A549 (cell line): ENCODE measurements at regions not wholly inside any gene's neighbourhood (a gene's known extent, or its start where the extent isn't known, plus 50 kb on each side); places are given as distances from the start of the nearest gene placed in this dataset.
"Not testable (repeated sequence)": the region's sequence is repeated elsewhere in the genome, so short reads cannot be mapped to it uniquely, and the experiment has no call there.

Source experiments
- ATAC-seq, 2 experiments: fragments of 200-7000 bp in 1 of 2; fragments of >200 bp in 1 of 2; cut with Nextera tagmentation in 1 of 2; cut with Tn5 transposase in 1 of 2; 3 replicates each; pipeline versions ENCODE4 v1.8.0 to v1.9.1; 2018 to 2020; ENCODE audit warnings: mild to moderate bottlenecking in 1 of 2, moderate library complexity in 1 of 2
- CTCF ChIA-PET: fragments of 300-600 bp; sonication (Branson Sonifier 250); formaldehyde crosslinking; extraction: SDS; loops from one replicate; lab custom pipeline; 2021; ENCODE audit warnings: antibody characterized with exemption, inconsistent platforms; lab: Yijun Ruan, JAX
- POLR2A ChIA-PET: fragments of 350-600 bp; formaldehyde crosslinking; extraction: SDS; loops from one replicate; lab custom pipeline; 2021; ENCODE audit warnings: antibody characterized with exemption, inconsistent platforms; lab: Yijun Ruan, JAX
- DNase-seq, 2 experiments: peaks; one replicate each; pipeline versions ENCODE4 v3.0.0 to v3.0.0-alpha.2; 2011 to 2016; ENCODE audit warnings: low read depth in 1 of 2, low spot score in 1 of 2
- FAIRE-seq: peaks from 2 replicates; lab custom pipeline; 2011; peaks lifted over from hg19 to GRCh38; lab: Jason Lieb, UNC
- H3K27ac ChIP-seq, 2 experiments: fragments of >200 bp; sonication (Bioruptor Twin); formaldehyde crosslinking; 3 replicates each; pipeline ENCODE4 v1.5.1; 2016 to 2017
- H3K4me1 ChIP-seq: fragments of >200 bp; sonication (Bioruptor Twin); formaldehyde crosslinking; 3 replicates; pipeline ENCODE4 v1.6.1; 2016
- H3K4me2 ChIP-seq: fragments of >200 bp; sonication (Bioruptor Twin); formaldehyde crosslinking; 3 replicates; pipeline ENCODE4 v1.6.1; 2016
- H3K4me3 ChIP-seq: fragments of >200 bp; sonication (Bioruptor Twin); formaldehyde crosslinking; 3 replicates; pipeline ENCODE4 v1.5.1; 2016
- H3K9me3 ChIP-seq: fragments of >200 bp; sonication (Bioruptor Twin); formaldehyde crosslinking; 3 replicates; pipeline ENCODE4 v1.6.1; 2016
- CHD2 ChIP-seq: fragments of 150-350 bp; IDR thresholded peaks from 2 replicates; pipeline ENCODE4 v1.6.1; 2014; ENCODE audit warnings: low read length; ENCODE audit not compliant: partially characterized antibody
- CHD4 ChIP-seq: fragments of 200-600 bp; sonication (generic); IDR thresholded peaks from 2 replicates; pipeline ENCODE4 v1.6.1; 2016; ENCODE audit warnings: antibody characterized with exemption, mild to moderate bottlenecking, borderline replicate concordance
- E2F6 ChIP-seq: IDR thresholded peaks from 2 replicates; pipeline ENCODE4 v1.6.1; 2012; ENCODE audit warnings: low read depth, borderline replicate concordance
- EHF ChIP-seq: fragments of 250-450 bp; sonication (Bioruptor Pico); IDR thresholded peaks from 2 replicates; pipeline ENCODE4 v1.5.0; 2020; ENCODE audit warnings: mild to moderate bottlenecking
- EP300 ChIP-seq, 2 experiments: fragments of >200 bp; sonication (Bioruptor Twin); formaldehyde crosslinking; IDR thresholded peaks; 2 replicates in 1 of 2; 3 replicates in 1 of 2; pipeline ENCODE4 v1.6.1; 2016 to 2017
- GATA3 ChIP-seq: IDR thresholded peaks from 2 replicates; pipeline ENCODE4 v1.6.1; 2012; ENCODE audit warnings: borderline replicate concordance
- HEYL ChIP-seq: fragments of 250-450 bp; sonication (Bioruptor Pico); IDR thresholded peaks from 2 replicates; pipeline ENCODE4 v1.8.0; 2021; ENCODE audit warnings: mild to moderate bottlenecking, moderate library complexity
- HOXB13 ChIP-seq: fragments of 250-450 bp; sonication (Bioruptor Pico); IDR thresholded peaks from 2 replicates; pipeline ENCODE4 v1.5.0; 2020; ENCODE audit warnings: low read depth, mild to moderate bottlenecking, moderate library complexity
- KDM1A ChIP-seq: fragments of 200-600 bp; sonication (generic); IDR thresholded peaks from 2 replicates; pipeline ENCODE4 v1.6.1; 2016; ENCODE audit warnings: low read depth, mild to moderate bottlenecking
- KDM5A ChIP-seq: fragments of 200-600 bp; sonication (generic); IDR thresholded peaks from 2 replicates; pipeline ENCODE4 v1.6.1; 2016; ENCODE audit warnings: antibody characterized with exemption, mild to moderate bottlenecking
- MAFK ChIP-seq: fragments of 450-650 bp; IDR thresholded peaks from 2 replicates; pipeline ENCODE4 v1.6.1; 2014; ENCODE audit not compliant: partially characterized antibody
- MYC ChIP-seq: IDR thresholded peaks from 2 replicates; pipeline ENCODE4 v1.6.1; 2012; ENCODE audit warnings: mild to moderate bottlenecking, inconsistent platforms, low read length, improper control_type of control experiment, borderline replicate concordance
- NFE2L2 ChIP-seq: fragments of 150-350 bp; conservative IDR thresholded peaks from 2 replicates; pipeline ENCODE4 v1.6.1; 2014; ENCODE audit warnings: low read length
- PHF8 ChIP-seq: fragments of 200-600 bp; sonication (generic); IDR thresholded peaks from 2 replicates; pipeline ENCODE4 v1.6.1; 2016; ENCODE audit warnings: low read depth, mild to moderate bottlenecking, antibody characterized with exemption, moderate library complexity, borderline replicate concordance
- POLR2A ChIP-seq: IDR thresholded peaks from 2 replicates; pipeline ENCODE4 v1.6.1; 2012; ENCODE audit warnings: mild to moderate bottlenecking, low read length
- POLR2AphosphoS2 ChIP-seq: conservative IDR thresholded peaks from 2 replicates; pipeline ENCODE4 v1.6.1; 2012; ENCODE audit warnings: low read length, improper control_type of control experiment, inconsistent platforms
- RARB ChIP-seq: fragments of 250-450 bp; sonication (Bioruptor Pico); IDR thresholded peaks from 2 replicates; pipeline ENCODE4 v1.8.0; 2021; ENCODE audit warnings: mild to moderate bottlenecking, moderate library complexity
- REST ChIP-seq: fragments of 200-600 bp; sonication (generic); IDR thresholded peaks from 2 replicates; pipeline ENCODE4 v1.6.1; 2016; ENCODE audit warnings: antibody characterized with exemption, mild to moderate bottlenecking, moderate library complexity
- SMC3 ChIP-seq: fragments of >200 bp; sonication (Bioruptor Twin); formaldehyde crosslinking; IDR thresholded peaks from 3 replicates; pipeline ENCODE4 v1.6.1; 2018; ENCODE audit warnings: inconsistent platforms
- TFCP2L1 ChIP-seq: fragments of 250-450 bp; sonication (Bioruptor Pico); IDR thresholded peaks from 2 replicates; pipeline ENCODE4 v1.5.0; 2021; ENCODE audit warnings: mild to moderate bottlenecking
- ZC3H11A ChIP-seq: fragments of 450-650 bp; IDR thresholded peaks from 2 replicates; pipeline ENCODE4 v1.6.1; 2014; ENCODE audit warnings: antibody characterized with exemption, mild to moderate bottlenecking
- ZNF302 ChIP-seq: fragments of 250-450 bp; sonication (Bioruptor Pico); IDR thresholded peaks from 2 replicates; pipeline ENCODE4 v1.9.0; 2021; ENCODE audit warnings: inconsistent platforms, mild to moderate bottlenecking, moderate library complexity
- ZSCAN20 ChIP-seq: fragments of 250-450 bp; sonication (Bioruptor Pico); IDR thresholded peaks from 2 replicates; pipeline ENCODE4 v1.8.0; 2022; ENCODE audit warnings: mild to moderate bottlenecking, moderate library complexity
- WGBS: methylation state at CpG from one replicate; pipeline ENCODE4 v1.1.6; 2017; ENCODE audit errors: missing lambda C conversion rate; 5-methylcytosine and 5-hydroxymethylcytosine counted together
- TF ChIP-seq, protein P1 (sequence below): IDR thresholded peaks from 2 replicates; pipeline ENCODE4 v1.6.1; 2012
- TF ChIP-seq, protein P2 (sequence below): fragments of 250-450 bp; sonication (Bioruptor Pico); IDR thresholded peaks from 2 replicates; pipeline ENCODE4 v1.5.0; 2020; ENCODE audit warnings: low read depth, mild to moderate bottlenecking, moderate library complexity

DNA sequence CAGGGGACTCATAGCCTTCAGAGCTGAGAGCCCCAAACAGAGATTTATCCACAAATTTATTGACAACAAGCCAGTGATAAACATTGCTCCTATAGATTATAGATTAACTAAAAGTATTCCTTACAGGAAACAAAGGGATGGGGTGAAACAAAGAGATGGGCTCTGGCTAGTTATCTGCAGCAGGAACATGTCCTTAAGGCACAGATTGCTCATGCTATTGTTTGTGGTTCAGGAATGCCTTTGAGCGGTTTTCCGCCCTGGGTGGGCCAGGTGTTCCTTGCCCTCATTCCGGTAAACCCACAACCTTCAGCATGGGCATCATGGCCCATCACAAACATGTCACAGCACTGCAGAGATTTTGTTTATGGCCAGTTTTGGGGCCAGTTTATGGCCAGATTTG, 73.0 kb upstream of the SGCE start:
- CTCF ChIA-PET, H3K4me1 ChIP-seq, DNase-seq, H3K27ac ChIP-seq, ATAC-seq, H3K4me3 ChIP-seq, FAIRE-seq, H3K4me2 ChIP-seq, POLR2A ChIA-PET: not testable (repeated sequence)
- WGBS: 64% methylated on average over 3 of the region's 3 CpGs
- H3K9me3 ChIP-seq: peaks cover 10% of the 10 kb centered on the region; the same call in 1 of the 3 replicates

DNA sequence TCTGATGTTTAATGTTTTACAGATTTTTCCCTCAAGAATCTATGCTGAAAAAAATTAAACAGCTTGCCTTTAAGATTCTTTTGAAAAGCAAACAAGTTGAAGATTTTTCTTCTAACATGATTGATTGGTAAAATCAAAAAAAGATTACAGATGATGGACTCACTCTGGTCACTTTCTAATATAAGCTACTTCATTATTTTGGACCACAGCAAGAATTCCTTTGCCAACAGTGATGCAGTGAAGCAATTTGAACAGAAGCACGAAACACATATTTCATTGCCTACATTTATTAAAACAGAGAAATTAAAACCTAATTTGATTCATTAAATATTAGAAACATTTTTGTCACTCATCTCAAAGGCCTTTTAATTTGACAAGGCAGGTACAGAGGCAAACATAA, 82.1 kb upstream of the SGCE start:
- CTCF ChIA-PET: no interaction called here
- DNase-seq: no peak
- POLR2A ChIA-PET: no interaction called here
- 98% methylated on average over 1 of the region's 1 CpG for WGBS
- Histone ChIP-seq H3K9me3 (no peaks in the 10 kb centered on the region), H3K4me3 (no peak overlapping the region), H3K4me2 (no peak overlapping the region), H3K27ac (no peak overlapping the region), H3K4me1 (no peaks in the 10 kb centered on the region)
- FAIRE-seq: peak; percentile 84
- TF ChIP-seq TFCP2L1 (CRISPR knock-in tag) (no peak), CHD2 (no peak), KDM5A (no peak), POLR2A (no peak), HOXB13 (CRISPR knock-in tag) (no peak), RARB (CRISPR knock-in tag) (no peak), NFE2L2 (no peak), REST (no peak), CHD4 (no peak), EP300 (IDR thresholded peaks at IDR 0.05) (no peak), ZNF302 (CRISPR knock-in tag) (no peak), GATA3 (no peak), ZC3H11A (no peak), EHF (no peak), HEYL (CRISPR knock-in tag) (no peak), E2F6 (no peak)
- TF ChIP-seq, protein P1, sequence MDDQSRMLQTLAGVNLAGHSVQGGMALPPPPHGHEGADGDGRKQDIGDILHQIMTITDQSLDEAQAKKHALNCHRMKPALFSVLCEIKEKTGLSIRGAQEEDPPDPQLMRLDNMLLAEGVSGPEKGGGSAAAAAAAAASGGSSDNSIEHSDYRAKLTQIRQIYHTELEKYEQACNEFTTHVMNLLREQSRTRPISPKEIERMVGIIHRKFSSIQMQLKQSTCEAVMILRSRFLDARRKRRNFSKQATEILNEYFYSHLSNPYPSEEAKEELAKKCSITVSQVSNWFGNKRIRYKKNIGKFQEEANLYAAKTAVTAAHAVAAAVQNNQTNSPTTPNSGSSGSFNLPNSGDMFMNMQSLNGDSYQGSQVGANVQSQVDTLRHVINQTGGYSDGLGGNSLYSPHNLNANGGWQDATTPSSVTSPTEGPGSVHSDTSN: no peak
- TF ChIP-seq, protein P2, sequence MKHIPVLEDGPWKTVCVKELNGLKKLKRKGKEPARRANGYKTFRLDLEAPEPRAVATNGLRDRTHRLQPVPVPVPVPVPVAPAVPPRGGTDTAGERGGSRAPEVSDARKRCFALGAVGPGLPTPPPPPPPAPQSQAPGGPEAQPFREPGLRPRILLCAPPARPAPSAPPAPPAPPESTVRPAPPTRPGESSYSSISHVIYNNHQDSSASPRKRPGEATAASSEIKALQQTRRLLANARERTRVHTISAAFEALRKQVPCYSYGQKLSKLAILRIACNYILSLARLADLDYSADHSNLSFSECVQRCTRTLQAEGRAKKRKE (CRISPR knock-in tag): no peak
- no peak for ATAC-seq

GRCh38 chr7:94739180-94739579, 83.2 kb upstream of the SGCE start:
- no peak for DNase-seq
- 39% methylated on average over 1 of the region's 1 CpG for WGBS
- FAIRE-seq: no peak
- TF ChIP-seq MAFK: no peak
- no peak for TF ChIP-seq KDM1A
- TF ChIP-seq, protein P2 (CRISPR knock-in tag): no peak
- no peak for TF ChIP-seq SMC3
- no peak for TF ChIP-seq HOXB13 (CRISPR knock-in tag)
- no peak for TF ChIP-seq ZSCAN20 (CRISPR knock-in tag)
- TF ChIP-seq REST: no peak
- no peak for TF ChIP-seq MYC
- no peak for TF ChIP-seq POLR2AphosphoS2
- TF ChIP-seq KDM5A: no peak
- no peak for TF ChIP-seq PHF8

More at GRCh38 chr7:94739180-94739579, 83.2 kb upstream of the SGCE start:
- POLR2A ChIA-PET: no interaction called here
- ATAC-seq: no peak
- no peak overlapping the region for H3K4me3 ChIP-seq
- CTCF ChIA-PET: interaction anchor here (1.3 kb wide), 1 partner anchor 8 kb away, joined by 4 read pairs; no protein-coding TSS in a partner anchor
- no peaks in the 10 kb centered on the region for H3K4me1 ChIP-seq
- no peaks in the 10 kb centered on the region for H3K9me3 ChIP-seq
- no peak overlapping the region for H3K27ac ChIP-seq
- H3K4me2 ChIP-seq: no peak overlapping the region
